WTC11 (cell line): ENCODE measurements at regions not wholly inside any gene's neighbourhood (a gene's known extent, or its start where the extent isn't known, plus 50 kb on each side); places are given as distances from the start of the nearest gene placed in this dataset.

Experiments used
- ESRRA ChIP-seq: sonication (generic); formaldehyde crosslinking; IDR thresholded peaks from 2 replicates; pipeline ENCODE4 v1.8.1; 2022; ENCODE audit warnings: mild to moderate bottlenecking, missing genetic modification reagents, borderline replicate concordance
- ETV6 ChIP-seq: sonication (generic); formaldehyde crosslinking; IDR thresholded peaks from 2 replicates; pipeline ENCODE4 v1.8.1; 2022; ENCODE audit warnings: mild to moderate bottlenecking, missing genetic modification reagents
- FOXJ3 ChIP-seq: sonication (generic); formaldehyde crosslinking; IDR thresholded peaks from 2 replicates; pipeline ENCODE4 v1.9.0; 2021; ENCODE audit warnings: missing genetic modification reagents, mild to moderate bottlenecking, borderline replicate concordance
- GABPB1 ChIP-seq: sonication (generic); formaldehyde crosslinking; IDR thresholded peaks from 2 replicates; pipeline ENCODE4 v1.8.1; 2023; ENCODE audit warnings: mild to moderate bottlenecking, missing genetic modification reagents
- GTF2I ChIP-seq: fragments of 250-450 bp; sonication (Bioruptor Pico); conservative IDR thresholded peaks from 2 replicates; pipeline ENCODE4 v1.4.0; 2021; ENCODE audit warnings: mild to moderate bottlenecking
- TEAD4 ChIP-seq: sonication (generic); formaldehyde crosslinking; IDR thresholded peaks from 2 replicates; pipeline ENCODE4 v1.8.0; 2022; ENCODE audit warnings: mild to moderate bottlenecking, missing genetic modification reagents
- ZNF263 ChIP-seq: sonication (generic); formaldehyde crosslinking; IDR thresholded peaks from 2 replicates; pipeline ENCODE4 v1.8.1; 2022; ENCODE audit warnings: low read depth, mild to moderate bottlenecking, moderate library complexity, missing genetic modification reagents
- TF ChIP-seq, protein P1 (sequence below): fragments of 200-600 bp; IDR thresholded peaks from 2 replicates; pipeline ENCODE4 v1.8.0; 2022; ENCODE audit warnings: antibody characterized with exemption
- TF ChIP-seq, protein P2 (sequence below): sonication (generic); formaldehyde crosslinking; conservative IDR thresholded peaks from 2 replicates; pipeline ENCODE4 v1.8.1; 2022; ENCODE audit warnings: mild to moderate bottlenecking, missing genetic modification reagents
- TF ChIP-seq, protein P3 (sequence below): sonication (generic); formaldehyde crosslinking; IDR thresholded peaks from 2 replicates; pipeline ENCODE4 v1.8.1; 2022; ENCODE audit warnings: low read depth, missing genetic modification reagents, borderline replicate concordance
- TF ChIP-seq, protein P4 (sequence below): sonication (generic); formaldehyde crosslinking; IDR thresholded peaks from 2 replicates; pipeline ENCODE4 v1.8.1; 2022; ENCODE audit warnings: mild to moderate bottlenecking, missing genetic modification reagents, moderate library complexity, borderline replicate concordance

DNA sequence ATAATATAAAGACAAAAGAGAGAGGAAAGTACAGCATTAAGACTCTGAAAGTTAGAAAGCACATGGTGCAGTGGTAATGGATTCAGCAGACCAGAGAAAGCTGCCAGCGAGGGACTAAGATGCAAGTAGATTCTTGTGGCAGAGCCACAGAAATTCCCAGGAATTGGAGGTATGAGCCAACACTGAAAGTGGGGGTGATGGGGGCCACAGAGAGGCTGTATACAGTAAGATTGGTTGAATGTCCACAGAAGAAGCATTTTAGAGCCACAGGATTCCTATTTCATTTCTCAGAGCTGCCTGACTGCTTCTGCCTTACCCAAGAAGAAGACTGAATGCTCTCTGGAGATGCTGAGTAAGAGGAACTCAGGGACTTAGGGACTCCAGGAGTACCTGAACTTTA lies 295.0 kb downstream of the LMO7 start:
- TF ChIP-seq GTF2I (CRISPR knock-in tag): no peak
- TF ChIP-seq, protein P1, sequence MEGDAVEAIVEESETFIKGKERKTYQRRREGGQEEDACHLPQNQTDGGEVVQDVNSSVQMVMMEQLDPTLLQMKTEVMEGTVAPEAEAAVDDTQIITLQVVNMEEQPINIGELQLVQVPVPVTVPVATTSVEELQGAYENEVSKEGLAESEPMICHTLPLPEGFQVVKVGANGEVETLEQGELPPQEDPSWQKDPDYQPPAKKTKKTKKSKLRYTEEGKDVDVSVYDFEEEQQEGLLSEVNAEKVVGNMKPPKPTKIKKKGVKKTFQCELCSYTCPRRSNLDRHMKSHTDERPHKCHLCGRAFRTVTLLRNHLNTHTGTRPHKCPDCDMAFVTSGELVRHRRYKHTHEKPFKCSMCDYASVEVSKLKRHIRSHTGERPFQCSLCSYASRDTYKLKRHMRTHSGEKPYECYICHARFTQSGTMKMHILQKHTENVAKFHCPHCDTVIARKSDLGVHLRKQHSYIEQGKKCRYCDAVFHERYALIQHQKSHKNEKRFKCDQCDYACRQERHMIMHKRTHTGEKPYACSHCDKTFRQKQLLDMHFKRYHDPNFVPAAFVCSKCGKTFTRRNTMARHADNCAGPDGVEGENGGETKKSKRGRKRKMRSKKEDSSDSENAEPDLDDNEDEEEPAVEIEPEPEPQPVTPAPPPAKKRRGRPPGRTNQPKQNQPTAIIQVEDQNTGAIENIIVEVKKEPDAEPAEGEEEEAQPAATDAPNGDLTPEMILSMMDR: no peak
- TF ChIP-seq ESRRA (CRISPR knock-in tag): no peak
- TF ChIP-seq, protein P2, sequence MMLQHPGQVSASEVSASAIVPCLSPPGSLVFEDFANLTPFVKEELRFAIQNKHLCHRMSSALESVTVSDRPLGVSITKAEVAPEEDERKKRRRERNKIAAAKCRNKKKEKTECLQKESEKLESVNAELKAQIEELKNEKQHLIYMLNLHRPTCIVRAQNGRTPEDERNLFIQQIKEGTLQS (CRISPR knock-in tag): no peak
- TF ChIP-seq ZNF263 (CRISPR knock-in tag): no peak
- no peak for TF ChIP-seq GABPB1 (CRISPR knock-in tag)
- TF ChIP-seq, protein P3, sequence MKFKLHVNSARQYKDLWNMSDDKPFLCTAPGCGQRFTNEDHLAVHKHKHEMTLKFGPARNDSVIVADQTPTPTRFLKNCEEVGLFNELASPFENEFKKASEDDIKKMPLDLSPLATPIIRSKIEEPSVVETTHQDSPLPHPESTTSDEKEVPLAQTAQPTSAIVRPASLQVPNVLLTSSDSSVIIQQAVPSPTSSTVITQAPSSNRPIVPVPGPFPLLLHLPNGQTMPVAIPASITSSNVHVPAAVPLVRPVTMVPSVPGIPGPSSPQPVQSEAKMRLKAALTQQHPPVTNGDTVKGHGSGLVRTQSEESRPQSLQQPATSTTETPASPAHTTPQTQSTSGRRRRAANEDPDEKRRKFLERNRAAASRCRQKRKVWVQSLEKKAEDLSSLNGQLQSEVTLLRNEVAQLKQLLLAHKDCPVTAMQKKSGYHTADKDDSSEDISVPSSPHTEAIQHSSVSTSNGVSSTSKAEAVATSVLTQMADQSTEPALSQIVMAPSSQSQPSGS (CRISPR knock-in tag): no peak
- TF ChIP-seq, protein P4, sequence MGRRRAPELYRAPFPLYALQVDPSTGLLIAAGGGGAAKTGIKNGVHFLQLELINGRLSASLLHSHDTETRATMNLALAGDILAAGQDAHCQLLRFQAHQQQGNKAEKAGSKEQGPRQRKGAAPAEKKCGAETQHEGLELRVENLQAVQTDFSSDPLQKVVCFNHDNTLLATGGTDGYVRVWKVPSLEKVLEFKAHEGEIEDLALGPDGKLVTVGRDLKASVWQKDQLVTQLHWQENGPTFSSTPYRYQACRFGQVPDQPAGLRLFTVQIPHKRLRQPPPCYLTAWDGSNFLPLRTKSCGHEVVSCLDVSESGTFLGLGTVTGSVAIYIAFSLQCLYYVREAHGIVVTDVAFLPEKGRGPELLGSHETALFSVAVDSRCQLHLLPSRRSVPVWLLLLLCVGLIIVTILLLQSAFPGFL (CRISPR knock-in tag): no peak
- TF ChIP-seq FOXJ3 (CRISPR knock-in tag): no peak
- TF ChIP-seq ETV6 (CRISPR knock-in tag): no peak
- no peak for TF ChIP-seq TEAD4 (CRISPR knock-in tag)
